CD4-positive, CD25-positive, alpha-beta regulatory T cell (primary cell): ENCODE measurements at regions not wholly inside any gene's neighbourhood (a gene's known extent, or its start where the extent isn't known, plus 50 kb on each side); places are given as distances from the start of the nearest gene placed in this dataset.

ENCODE experiments used
- ATAC-seq, 2 donors: fragments of 150-1000 bp; cut with Tn5 transposase; one replicate each; pipeline ENCODE4 v1.10.0; 2021; ENCODE audit warnings: low read depth in 2 of 2, moderate number of reproducible peaks in 2 of 2, moderate library complexity in 1 of 2
- DNase-seq, 3 donors: peaks; one replicate each; pipeline versions ENCODE4 v3.0.0 to v3.0.0-alpha.2; 2012 to 2022; ENCODE audit warnings: mixed read lengths in 1 of 3
- H3K27ac ChIP-seq: one replicate; pipeline ENCODE4 v1.7.0; 2013; ENCODE audit warnings: mild to moderate bottlenecking, low read length; ENCODE audit not compliant: insufficient read depth, poor library complexity, severe bottlenecking
- H3K27me3 ChIP-seq: one replicate; pipeline ENCODE4 v1.7.0; 2013; ENCODE audit warnings: low read length; ENCODE audit not compliant: control insufficient read depth, insufficient read depth
- H3K36me3 ChIP-seq: one replicate; pipeline ENCODE4 v1.7.0; 2013; ENCODE audit warnings: mild to moderate bottlenecking, low read length, moderate library complexity; ENCODE audit not compliant: control insufficient read depth, insufficient read depth
- H3K4me1 ChIP-seq: 2 replicates; pipeline ENCODE4 v1.7.0; 2013; ENCODE audit warnings: mild to moderate bottlenecking, low read length; ENCODE audit not compliant: insufficient read depth, control insufficient read depth, poor library complexity, severe bottlenecking
- H3K4me3 ChIP-seq: one replicate; pipeline ENCODE4 v1.7.0; 2013; ENCODE audit warnings: low read depth, mild to moderate bottlenecking, low read length, moderate library complexity
- H3K9me3 ChIP-seq, 2 experiments: 1 replicate in 1 of 2; 2 replicates in 1 of 2; pipeline ENCODE4 v1.7.0; 2013; ENCODE audit warnings: low read length in 2 of 2, mild to moderate bottlenecking in 1 of 2, moderate library complexity in 1 of 2; ENCODE audit not compliant: control insufficient read depth in 2 of 2
- H3K27ac Mint-ChIP-seq, 3 donors: one replicate each; pipeline ENCODE4 v1.8.0; 2020 to 2022; ENCODE audit warnings: mild to moderate bottlenecking in 3 of 3, mixed read lengths in 3 of 3, moderate library complexity in 2 of 3
- H3K27me3 Mint-ChIP-seq: one replicate; pipeline ENCODE4 v1.8.0; 2022; ENCODE audit warnings: mild to moderate bottlenecking, mixed read lengths
- H3K36me3 Mint-ChIP-seq: one replicate; pipeline ENCODE4 v1.8.0; 2020; ENCODE audit warnings: mixed read lengths
- H3K4me1 Mint-ChIP-seq, 4 donors: one replicate each; pipeline ENCODE4 v1.8.0; 2020 to 2022; ENCODE audit warnings: mixed read lengths in 4 of 4, mild to moderate bottlenecking in 1 of 4
- H3K4me3 Mint-ChIP-seq, 4 donors: one replicate each; pipeline ENCODE4 v1.8.0; 2020 to 2022; ENCODE audit warnings: mild to moderate bottlenecking in 4 of 4, mixed read lengths in 4 of 4, moderate library complexity in 3 of 4
- H3K9me3 Mint-ChIP-seq, 7 donors: one replicate each; pipeline ENCODE4 v1.8.0; 2020 to 2022; ENCODE audit warnings: mixed read lengths in 7 of 7, mild to moderate bottlenecking in 3 of 7, moderate library complexity in 2 of 7

DNA sequence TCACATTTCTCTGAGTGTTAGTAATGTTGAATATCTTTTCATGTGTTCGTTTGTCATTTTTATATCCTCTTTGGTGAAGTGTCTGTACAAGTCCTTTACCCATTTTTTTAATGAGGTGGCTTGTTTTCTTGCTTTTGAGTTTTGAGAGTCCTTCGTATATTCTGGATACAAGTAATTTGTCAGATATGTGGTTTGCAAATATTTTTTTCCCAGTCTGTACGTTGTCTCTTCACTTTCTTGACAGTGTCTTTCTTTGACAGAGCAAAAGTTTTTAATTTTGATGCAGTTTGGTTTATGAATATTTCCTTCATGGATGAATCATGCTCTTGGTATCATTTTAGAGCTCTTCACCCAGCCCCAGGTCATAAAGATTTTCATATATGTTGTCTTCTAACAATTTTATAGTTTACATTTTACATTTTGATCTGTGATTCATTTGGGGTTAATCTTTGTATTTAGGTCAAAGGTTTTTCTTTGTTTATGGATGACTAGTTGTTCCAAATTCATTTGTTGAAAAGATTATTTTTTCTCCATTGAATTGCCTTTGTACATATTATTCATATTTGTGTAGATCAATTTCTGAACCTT, 152.5 kb downstream of the MRPL14 start:
- no peak for ATAC-seq
- Mint-ChIP-seq H3K27me3 (peaks cover 18% of the 10 kb centered on the region), H3K36me3 (no peaks in the 10 kb centered on the region), H3K4me3 (no peak overlapping the region), H3K27ac (no peak overlapping the region), H3K4me1 (no peaks in the 10 kb centered on the region), H3K9me3 (peaks cover 0 to 6% (median 0%) of the 10 kb centered on the region in 7 donors)
- Histone ChIP-seq H3K27me3 (peaks cover 2% of the 10 kb centered on the region), H3K4me3 (no peak overlapping the region), H3K4me1 (no peaks in the 10 kb centered on the region), H3K9me3 (no peaks in the 10 kb centered on the region), H3K27ac (no peak overlapping the region), H3K36me3 (no peaks in the 10 kb centered on the region)
- DNase-seq: no peak

DNA sequence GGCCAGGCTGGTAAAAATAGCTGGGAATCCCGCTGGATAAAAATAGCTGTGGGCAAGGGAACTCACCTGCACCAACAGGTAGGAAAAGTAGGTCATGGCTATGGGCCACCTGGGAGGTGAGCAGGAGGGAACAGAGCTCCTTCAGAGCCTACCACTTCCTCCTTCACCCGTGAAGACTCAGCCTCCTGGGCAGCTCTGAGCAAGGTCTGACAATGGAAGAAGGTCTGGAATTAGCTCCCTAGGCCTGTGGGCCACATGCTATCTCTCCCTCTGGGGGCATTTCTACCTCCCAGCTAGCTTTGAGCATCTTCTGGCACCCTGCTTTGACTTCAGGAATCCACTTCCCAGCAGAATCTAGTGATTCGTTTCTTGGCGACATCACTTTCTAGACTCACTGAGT, 153.9 kb downstream of the MRPL14 start:
- Mint-ChIP-seq H3K36me3 (no peaks in the 10 kb centered on the region), H3K27ac (no peak overlapping the region), H3K4me3 (no peak overlapping the region), H3K4me1 (no peaks in the 10 kb centered on the region), H3K27me3 (peaks cover 15% of the 10 kb centered on the region), H3K9me3 (peaks cover 0 to 6% (median 0%) of the 10 kb centered on the region in 7 donors)
- Histone ChIP-seq H3K36me3 (no peaks in the 10 kb centered on the region), H3K27me3 (peaks cover 2% of the 10 kb centered on the region), H3K9me3 (no peaks in the 10 kb centered on the region), H3K4me3 (no peak overlapping the region), H3K27ac (no peak overlapping the region), H3K4me1 (no peaks in the 10 kb centered on the region)
- no peak for DNase-seq
- no peak for ATAC-seq

DNA sequence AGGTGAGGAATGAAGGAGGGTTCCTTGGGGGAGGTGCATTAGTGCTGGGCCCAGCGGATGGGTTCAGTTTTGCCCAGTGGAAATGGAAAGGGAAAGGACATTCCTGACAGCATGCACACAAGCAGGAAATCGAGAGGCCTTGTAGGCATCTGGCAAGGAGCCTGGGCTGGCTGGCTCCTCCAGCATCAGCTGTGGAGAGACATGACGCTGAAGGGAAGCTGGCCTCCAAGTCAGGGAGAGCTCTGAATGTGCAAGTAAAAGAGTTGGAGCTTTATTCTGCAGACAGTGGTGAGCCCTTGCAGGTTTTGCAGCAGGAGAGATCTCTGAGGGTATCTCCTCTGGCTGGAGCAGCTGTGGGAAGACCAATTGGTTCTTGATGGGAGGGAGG, 154.3 kb downstream of the MRPL14 start:
- no peaks in the 10 kb centered on the region for H3K4me1 Mint-ChIP-seq
- no peak for DNase-seq
- Histone ChIP-seq H3K27me3 (peaks cover 2% of the 10 kb centered on the region), H3K36me3 (no peaks in the 10 kb centered on the region), H3K4me1 (no peaks in the 10 kb centered on the region), H3K27ac (no peak overlapping the region), H3K4me3 (no peak overlapping the region), H3K9me3 (no peaks in the 10 kb centered on the region)
- no peak for ATAC-seq
- H3K27me3 Mint-ChIP-seq: peaks cover 11% of the 10 kb centered on the region
- H3K27ac Mint-ChIP-seq: no peak overlapping the region
- peaks cover 0 to 6% (median 0%) of the 10 kb centered on the region in 7 donors for H3K9me3 Mint-ChIP-seq
- H3K36me3 Mint-ChIP-seq: no peaks in the 10 kb centered on the region
- no peak overlapping the region for H3K4me3 Mint-ChIP-seq

DNA sequence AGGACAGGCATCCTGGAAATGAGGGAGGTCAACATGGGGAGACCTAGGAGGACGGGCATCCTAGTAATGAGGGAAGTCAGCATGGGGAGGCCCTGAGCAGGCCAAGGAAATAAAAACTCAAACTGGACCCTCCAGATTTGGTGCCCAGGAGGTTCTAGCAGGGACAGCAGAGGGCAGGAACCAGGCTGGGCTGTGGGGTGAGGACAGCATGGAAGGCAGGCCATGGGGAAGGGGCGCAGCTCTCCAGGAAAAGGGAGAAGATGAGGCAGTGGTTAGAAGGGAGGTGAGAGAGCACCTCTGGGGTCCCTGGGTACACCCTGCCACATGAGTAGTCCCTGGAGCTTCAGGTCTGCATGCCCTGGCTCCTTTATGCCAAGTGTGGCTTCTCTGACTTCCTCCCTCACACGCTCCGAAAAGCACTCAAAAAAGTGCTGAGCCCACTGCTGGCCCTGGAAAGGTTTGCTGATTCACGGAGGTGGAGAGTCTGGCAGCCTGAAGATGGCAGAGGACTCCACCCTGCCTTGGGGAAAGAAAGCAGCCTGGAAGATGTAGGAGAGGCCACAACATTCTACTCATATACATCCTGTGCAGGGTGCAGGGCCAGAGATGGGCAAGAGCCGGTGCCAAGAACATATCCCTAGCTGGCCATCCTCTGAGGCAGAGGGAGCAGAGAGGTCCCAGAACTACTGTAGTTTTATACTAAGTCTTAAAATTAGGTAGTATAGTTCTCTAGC, 154.9 kb downstream of the MRPL14 start:
- Mint-ChIP-seq H3K36me3 (no peaks in the 10 kb centered on the region), H3K27me3 (peaks cover 5% of the 10 kb centered on the region)
- ATAC-seq: no peak

DNA sequence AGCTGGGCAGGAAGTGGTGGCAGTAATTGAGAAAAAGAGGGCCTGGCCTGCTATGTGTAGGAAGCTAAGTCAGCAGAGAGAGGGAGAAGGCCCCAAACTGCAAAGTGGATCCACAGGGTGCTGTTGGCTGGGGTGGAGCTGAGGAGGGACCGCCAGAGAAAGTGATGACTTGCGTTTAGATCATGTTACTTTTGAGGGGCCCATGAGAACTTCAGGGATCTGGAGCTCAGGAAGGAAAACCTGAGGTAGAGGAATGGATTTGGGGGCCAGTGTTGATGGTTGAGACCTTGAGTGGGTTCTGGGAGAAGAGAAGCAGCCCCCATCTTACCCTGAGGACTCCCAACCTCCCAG, 155.5 kb downstream of the MRPL14 start:
- DNase-seq: no peak
- no peak overlapping the region for H3K4me3 Mint-ChIP-seq
- H3K27me3 ChIP-seq: peaks cover 2% of the 10 kb centered on the region
- ATAC-seq: no peak
- H3K27ac Mint-ChIP-seq: no peak overlapping the region
- H3K36me3 Mint-ChIP-seq: no peaks in the 10 kb centered on the region
- H3K9me3 ChIP-seq: no peaks in the 10 kb centered on the region
- H3K36me3 ChIP-seq: no peaks in the 10 kb centered on the region
- H3K27ac ChIP-seq: no peak overlapping the region
- H3K4me3 ChIP-seq: no peak overlapping the region
- H3K4me1 Mint-ChIP-seq: no peaks in the 10 kb centered on the region
- H3K9me3 Mint-ChIP-seq: peaks cover 0 to 6% (median 0%) of the 10 kb centered on the region in 7 donors
- H3K27me3 Mint-ChIP-seq: no peaks in the 10 kb centered on the region
- H3K4me1 ChIP-seq: no peaks in the 10 kb centered on the region

More for the DNA sequence above, 154.9 kb downstream of the MRPL14 start:
- Mint-ChIP-seq H3K27ac (no peak overlapping the region), H3K9me3 (peaks cover 0 to 6% (median 0%) of the 10 kb centered on the region in 7 donors), H3K4me3 (no peak overlapping the region), H3K4me1 (no peaks in the 10 kb centered on the region)
- DNase-seq: no peak
- Histone ChIP-seq H3K4me1 (no peaks in the 10 kb centered on the region), H3K36me3 (no peaks in the 10 kb centered on the region), H3K27ac (no peak overlapping the region), H3K27me3 (peaks cover 2% of the 10 kb centered on the region), H3K9me3 (no peaks in the 10 kb centered on the region), H3K4me3 (no peak overlapping the region)

DNA sequence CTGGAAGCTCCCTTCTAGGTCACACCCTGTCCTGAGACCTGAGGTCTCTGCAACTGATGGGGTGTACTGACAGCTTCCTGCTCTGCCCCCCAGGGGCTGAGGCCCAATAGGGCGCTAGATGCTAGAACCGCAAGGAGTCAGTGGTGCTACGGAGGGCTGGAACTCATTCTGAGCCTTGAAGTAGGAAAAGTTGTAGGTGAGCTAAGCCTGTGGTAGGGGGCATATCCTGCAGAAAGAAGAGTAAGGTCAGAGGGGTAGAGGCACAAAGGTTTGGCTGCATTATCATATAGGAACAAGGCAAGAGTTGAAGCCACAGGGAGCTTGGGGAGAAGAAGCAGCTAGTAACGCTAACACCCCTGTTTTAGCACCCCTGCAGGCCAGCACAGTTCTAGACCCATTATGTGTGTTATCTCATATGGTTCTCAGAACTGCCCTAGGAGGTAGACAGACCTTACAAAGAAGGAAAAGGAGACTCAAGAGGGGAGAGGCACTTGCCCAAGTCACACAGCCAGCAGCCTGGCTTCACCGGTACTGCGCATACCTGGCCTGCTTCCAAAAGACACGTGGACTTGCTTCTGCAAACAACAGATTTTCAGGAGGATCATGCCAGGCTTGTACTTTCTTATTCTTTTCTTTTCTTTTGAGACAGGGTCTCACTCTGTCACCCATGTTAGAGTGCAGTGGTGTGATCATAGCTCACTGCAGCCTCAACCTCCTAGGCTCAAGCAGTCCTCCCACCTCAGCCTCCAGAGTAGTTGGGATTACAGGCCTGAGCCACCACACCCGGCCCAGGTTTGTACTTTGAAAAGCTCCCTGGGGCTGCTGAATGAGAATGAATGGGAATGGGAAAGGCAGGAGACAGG, 156.1 kb downstream of the MRPL14 start:
- DNase-seq: no peak
- no peaks in the 10 kb centered on the region for H3K36me3 ChIP-seq
- peaks cover 5% of the 10 kb centered on the region for H3K27me3 ChIP-seq
- no peaks in the 10 kb centered on the region for H3K4me1 Mint-ChIP-seq
- ATAC-seq: no peak
- no peak overlapping the region for H3K27ac Mint-ChIP-seq
- no peak overlapping the region for H3K27ac ChIP-seq
- no peaks in the 10 kb centered on the region for H3K36me3 Mint-ChIP-seq
- H3K4me1 ChIP-seq: no peaks in the 10 kb centered on the region
- no peak overlapping the region for H3K4me3 ChIP-seq
- no peaks in the 10 kb centered on the region for H3K9me3 ChIP-seq
- peaks cover 0 to 4% (median 0%) of the 10 kb centered on the region in 7 donors for H3K9me3 Mint-ChIP-seq
- no peak overlapping the region for H3K4me3 Mint-ChIP-seq
- H3K27me3 Mint-ChIP-seq: no peaks in the 10 kb centered on the region

DNA sequence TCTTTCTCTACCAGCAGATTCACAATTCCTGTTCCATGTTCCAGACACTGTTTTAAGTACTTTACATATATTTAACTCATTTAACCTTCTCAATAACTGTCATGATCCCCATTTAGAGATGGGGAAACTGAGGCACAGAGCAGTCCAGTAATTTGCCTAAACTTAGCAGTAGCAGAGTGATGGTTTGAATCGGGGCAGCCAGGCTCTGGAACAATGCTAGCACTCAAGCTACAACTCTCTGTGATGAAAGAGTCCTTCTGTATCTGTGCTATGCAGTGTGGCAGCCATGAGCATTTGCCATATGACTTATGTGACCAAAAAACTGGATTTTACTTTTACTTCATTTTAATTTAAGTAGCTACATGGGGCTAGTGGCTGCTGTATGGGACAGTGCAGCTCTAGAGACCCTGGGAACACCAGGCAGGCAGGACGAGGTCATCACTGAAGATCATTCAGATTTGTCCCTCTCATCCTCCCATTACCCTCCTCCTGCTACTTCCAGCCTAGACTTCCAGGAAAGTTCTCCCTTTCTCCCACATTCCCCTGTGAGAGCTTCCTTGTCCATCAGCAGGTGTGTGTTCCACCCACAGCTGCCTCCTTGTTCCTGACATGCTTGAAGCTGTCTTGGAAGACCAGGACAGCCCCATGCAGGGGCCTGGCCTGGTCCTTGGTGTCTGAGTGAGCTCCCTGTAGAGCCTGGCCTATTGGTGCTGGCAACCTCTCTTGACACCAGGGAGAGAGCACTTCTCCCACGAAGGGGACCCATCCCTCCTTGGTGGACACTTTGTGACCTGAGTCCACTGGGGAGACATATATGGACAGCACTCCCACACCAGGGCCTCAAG, 157.0 kb downstream of the MRPL14 start:
- H3K27ac ChIP-seq: no peak overlapping the region
- no peaks in the 10 kb centered on the region for H3K4me1 ChIP-seq
- Mint-ChIP-seq H3K4me3 (no peak overlapping the region), H3K27me3 (peaks cover 1% of the 10 kb centered on the region), H3K4me1 (no peaks in the 10 kb centered on the region), H3K27ac (no peak overlapping the region), H3K36me3 (no peaks in the 10 kb centered on the region), H3K9me3 (peaks cover 0 to 3% (median 0%) of the 10 kb centered on the region in 7 donors)
- ATAC-seq (no peak), DNase-seq (no peak)
- H3K36me3 ChIP-seq: no peaks in the 10 kb centered on the region
- no peak overlapping the region for H3K4me3 ChIP-seq
- H3K27me3 ChIP-seq: peaks cover 4% of the 10 kb centered on the region
- no peaks in the 10 kb centered on the region for H3K9me3 ChIP-seq
